ENCODE measurements at regions not wholly inside any gene's neighbourhood (a gene's known extent, or its start where the extent isn't known, plus 50 kb on each side); places are given as distances from the start of the nearest gene placed in this dataset.

GRCh38 chr17:34420254-34420766, 57.3 kb upstream of the CCL1 start:
- TF ChIP-seq CTCF (IDR thresholded peaks at IDR 0.05; ENCODE audit: insufficient read depth, missing control alignments) = peak; percentile 98
- FAIRE-seq = no peak

GRCh38 chr17:34416116-34416515, 53.1 kb upstream of the CCL1 start:
- DNase-seq (ENCODE audit: insufficient read length, low spot score) = no peak
- FAIRE-seq = no peak
- no peak for TF ChIP-seq CTCF (IDR thresholded peaks at IDR 0.05; ENCODE audit: insufficient read depth, missing control alignments)

More at GRCh38 chr17:34420254-34420766, 57.3 kb upstream of the CCL1 start:
- peak; percentile 24 for DNase-seq (ENCODE audit: insufficient read length, low spot score)

GRCh38 chr17:34414339-34414738, 51.3 kb upstream of the CCL1 start:
- FAIRE-seq (no peak), DNase-seq (ENCODE audit: insufficient read length, low spot score) (no peak)
- TF ChIP-seq CTCF (IDR thresholded peaks at IDR 0.05; ENCODE audit: insufficient read depth, missing control alignments) = no peak

GRCh38 chr17:34413443-34414119, 50.5 kb upstream of the CCL1 start:
- FAIRE-seq (no peak), DNase-seq (ENCODE audit: insufficient read length, low spot score) (no peak)
- TF ChIP-seq CTCF (IDR thresholded peaks at IDR 0.05; ENCODE audit: insufficient read depth, missing control alignments) = no peak

GRCh38 chr17:34412965-34413441, 50.0 kb upstream of the CCL1 start:
- no peak for TF ChIP-seq CTCF (IDR thresholded peaks at IDR 0.05; ENCODE audit: insufficient read depth, missing control alignments)
- DNase-seq (ENCODE audit: insufficient read length, low spot score) = no peak
- no peak for FAIRE-seq

Measured in D721Med (cell line).